K562 (cell line): ENCODE measurements at regions not wholly inside any gene's neighbourhood (a gene's known extent, or its start where the extent isn't known, plus 50 kb on each side); places are given as distances from the start of the nearest gene placed in this dataset.

Experiments used
- CHD4 ChIP-seq: fragments of 200-600 bp; sonication (generic); IDR thresholded peaks from 3 replicates; pipeline ENCODE4 v1.6.1; 2012; ENCODE audit warnings: low read depth, mild to moderate bottlenecking, mixed read lengths, low read length, inconsistent platforms; ENCODE audit not compliant: insufficient read depth, insufficient replicate concordance, poor library complexity, severe bottlenecking
- EP300 ChIP-seq: IDR thresholded peaks from 2 replicates; pipeline ENCODE4 v1.6.1; 2012; ENCODE audit warnings: low read length, improper control_type of control experiment
- TAF1 ChIP-seq: IDR thresholded peaks from 2 replicates; pipeline ENCODE4 v1.6.1; 2011; ENCODE audit warnings: mild to moderate bottlenecking, low read length, moderate library complexity; ENCODE audit not compliant: insufficient read depth, control insufficient read depth, severe bottlenecking; ENCODE audit errors: extremely low read depth
- TF ChIP-seq, protein P1 (sequence below), 3 experiments: IDR thresholded peaks in 2 of 3; conservative IDR thresholded peaks in 1 of 3; 2 replicates each; pipeline ENCODE4 v1.5.1; 2011 to 2012; ENCODE audit warnings: low read length in 3 of 3, mild to moderate bottlenecking in 3 of 3, control low read depth in 2 of 3, improper control_type of control experiment in 1 of 3, inconsistent platforms in 1 of 3, low read depth in 1 of 3, mixed read lengths in 1 of 3, moderate library complexity in 1 of 3; ENCODE audit not compliant: insufficient read depth in 2 of 3

DNA sequence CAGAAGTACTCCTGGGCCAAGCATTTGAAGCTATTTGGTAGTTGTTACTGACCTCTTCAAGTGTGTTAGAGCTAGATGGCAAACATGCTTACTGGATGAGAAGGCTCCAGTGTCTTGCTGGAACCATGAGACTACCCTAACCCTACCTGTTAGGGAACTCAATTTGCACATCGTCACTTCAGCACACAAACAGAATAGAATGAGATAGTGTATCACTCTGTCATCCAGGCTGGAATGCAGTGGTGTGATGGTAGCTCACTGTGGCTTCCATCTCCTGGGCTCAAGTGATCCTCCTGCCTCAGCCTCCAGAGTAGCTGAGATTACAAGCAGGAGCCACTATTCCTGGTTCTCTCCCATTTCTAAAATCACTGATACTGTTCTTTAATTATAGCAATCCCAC lies 417.0 kb upstream of the ATXN7L3B start:
- TF ChIP-seq, protein P1, sequence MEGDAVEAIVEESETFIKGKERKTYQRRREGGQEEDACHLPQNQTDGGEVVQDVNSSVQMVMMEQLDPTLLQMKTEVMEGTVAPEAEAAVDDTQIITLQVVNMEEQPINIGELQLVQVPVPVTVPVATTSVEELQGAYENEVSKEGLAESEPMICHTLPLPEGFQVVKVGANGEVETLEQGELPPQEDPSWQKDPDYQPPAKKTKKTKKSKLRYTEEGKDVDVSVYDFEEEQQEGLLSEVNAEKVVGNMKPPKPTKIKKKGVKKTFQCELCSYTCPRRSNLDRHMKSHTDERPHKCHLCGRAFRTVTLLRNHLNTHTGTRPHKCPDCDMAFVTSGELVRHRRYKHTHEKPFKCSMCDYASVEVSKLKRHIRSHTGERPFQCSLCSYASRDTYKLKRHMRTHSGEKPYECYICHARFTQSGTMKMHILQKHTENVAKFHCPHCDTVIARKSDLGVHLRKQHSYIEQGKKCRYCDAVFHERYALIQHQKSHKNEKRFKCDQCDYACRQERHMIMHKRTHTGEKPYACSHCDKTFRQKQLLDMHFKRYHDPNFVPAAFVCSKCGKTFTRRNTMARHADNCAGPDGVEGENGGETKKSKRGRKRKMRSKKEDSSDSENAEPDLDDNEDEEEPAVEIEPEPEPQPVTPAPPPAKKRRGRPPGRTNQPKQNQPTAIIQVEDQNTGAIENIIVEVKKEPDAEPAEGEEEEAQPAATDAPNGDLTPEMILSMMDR (IDR thresholded peaks at IDR 0.05 in 2 of 3, conservative IDR thresholded peaks at IDR 0.05 in 1 of 3; ENCODE audit: insufficient read depth in 2 of 3, low read depth in 1 of 3, low read length in 3 of 3): no peak
- no peak for TF ChIP-seq TAF1
- no peak for TF ChIP-seq EP300
- no peak for TF ChIP-seq CHD4
